OCI-LY3 (cell line): ENCODE measurements at regions not wholly inside any gene's neighbourhood (a gene's known extent, or its start where the extent isn't known, plus 50 kb on each side); places are given as distances from the start of the nearest gene placed in this dataset.

ENCODE experiments used
- H2AFZ ChIP-seq: fragments of 200-600, 300-600 bp; shearing (Covaris generic); 2 replicates; pipeline ENCODE4 v1.6.0; 2014; ENCODE audit warnings: antibody characterized with exemption, low read depth, low read length
- H3K27ac ChIP-seq: fragments of 200-600, 300-600 bp; sonication (generic); 2 replicates; pipeline ENCODE4 v1.5.1; 2014; ENCODE audit warnings: mild to moderate bottlenecking, low read length, moderate library complexity, mixed read lengths
- H3K27me3 ChIP-seq: fragments of 200-600, 300-600 bp; sonication (generic); 2 replicates; pipeline ENCODE4 v1.6.1; 2014; ENCODE audit warnings: low read depth, low read length, mixed read lengths
- H3K36me3 ChIP-seq: fragments of 200-600, 300-600 bp; sonication (generic); replicated peaks from 2 replicates; pipeline ENCODE3; 2014; ENCODE audit warnings: low read depth, low read length, mixed read lengths
- H3K4me1 ChIP-seq: fragments of 300-600, 200-600 bp; sonication (generic); 2 replicates; pipeline ENCODE4 v1.6.1; 2014; ENCODE audit warnings: low read length, mixed read lengths
- H3K4me2 ChIP-seq: fragments of 200-600, 300-600 bp; sonication (generic); 2 replicates; pipeline ENCODE4 v1.6.1; 2014; ENCODE audit warnings: low read length, mixed read lengths
- H3K4me3 ChIP-seq: fragments of 300-600, 200-600 bp; sonication (generic); 2 replicates; pipeline ENCODE4 v1.5.1; 2014; ENCODE audit warnings: antibody characterized with exemption, mild to moderate bottlenecking, low read length, moderate library complexity
- H3K79me2 ChIP-seq: fragments of 300-600, 200-600 bp; shearing (Covaris generic); 2 replicates; pipeline ENCODE4 v1.6.1; 2014; ENCODE audit warnings: mild to moderate bottlenecking, low read length, mixed read lengths
- H3K9ac ChIP-seq: fragments of 300-600, 200-600 bp; shearing (Covaris generic); 2 replicates; pipeline ENCODE4 v1.6.0; 2014; ENCODE audit warnings: mild to moderate bottlenecking, low read length, moderate library complexity
- H3K9me3 ChIP-seq: fragments of 200-600, 300-600 bp; shearing (Covaris generic); 2 replicates; pipeline ENCODE4 v1.6.1; 2014; ENCODE audit warnings: low read length, mixed read lengths; ENCODE audit not compliant: insufficient read depth
- H4K20me1 ChIP-seq: fragments of 200-600, 300-600 bp; sonication (generic); 2 replicates; pipeline ENCODE4 v1.6.1; 2016; ENCODE audit warnings: low read length, mixed read lengths; ENCODE audit not compliant: insufficient read depth
- CTCF ChIP-seq: fragments of 200-600, 300-600 bp; sonication (generic); IDR thresholded peaks from 2 replicates; pipeline ENCODE4 v1.5.1; 2014; ENCODE audit warnings: antibody characterized with exemption, low read length, low read depth
- EZH2phosphoT487 ChIP-seq: fragments of 200-600 bp; shearing (Covaris generic); IDR thresholded peaks from 2 replicates; pipeline ENCODE4 v1.6.1; 2018; ENCODE audit warnings: antibody characterized with exemption, mixed run types, low read depth

- no peak overlapping the region for H3K4me3 ChIP-seq
- no peak overlapping the region for H2AFZ ChIP-seq
- TF ChIP-seq CTCF: no peak
- TF ChIP-seq EZH2phosphoT487: no peak
- H3K79me2 ChIP-seq: no peaks in the 10 kb centered on the region
- no peaks in the 10 kb centered on the region for H3K36me3 ChIP-seq
- peaks cover 11% of the 10 kb centered on the region for H3K4me1 ChIP-seq
- H3K9ac ChIP-seq: no peak overlapping the region
- no peaks in the 10 kb centered on the region for H3K9me3 ChIP-seq
- H3K27ac ChIP-seq: no peak overlapping the region
- no peaks in the 10 kb centered on the region for H4K20me1 ChIP-seq
- no peak overlapping the region for H3K4me2 ChIP-seq
- H3K27me3 ChIP-seq: no peaks in the 10 kb centered on the region
Measured at GRCh38 chrX:44770121-44770520, 73.7 kb upstream of the DUSP21 start.

- Histone ChIP-seq H3K4me1 (peaks cover 14% of the 10 kb centered on the region), H4K20me1 (no peaks in the 10 kb centered on the region), H3K9me3 (no peaks in the 10 kb centered on the region), H2AFZ (no peak overlapping the region), H3K4me3 (no peak overlapping the region), H3K36me3 (no peaks in the 10 kb centered on the region), H3K79me2 (no peaks in the 10 kb centered on the region), H3K9ac (no peak overlapping the region), H3K27ac (no peak overlapping the region), H3K4me2 (peak overlapping the region; percentile 30), H3K27me3 (no peaks in the 10 kb centered on the region)
- TF ChIP-seq CTCF (no peak), EZH2phosphoT487 (no peak)
Measured at GRCh38 chrX:44767308-44767707, 76.5 kb upstream of the DUSP21 start.

GRCh38 chrX:44765556-44765955, 78.3 kb upstream of the DUSP21 start:
- Histone ChIP-seq H3K9me3 (no peaks in the 10 kb centered on the region), H3K27ac (no peak overlapping the region), H2AFZ (no peak overlapping the region), H3K36me3 (no peaks in the 10 kb centered on the region), H3K9ac (no peak overlapping the region), H3K4me3 (no peak overlapping the region), H3K4me2 (no peak overlapping the region), H3K27me3 (no peaks in the 10 kb centered on the region), H3K4me1 (peaks cover 14% of the 10 kb centered on the region), H4K20me1 (no peaks in the 10 kb centered on the region), H3K79me2 (no peaks in the 10 kb centered on the region)
- no peak for TF ChIP-seq EZH2phosphoT487
- no peak for TF ChIP-seq CTCF

- Histone ChIP-seq H3K79me2 (no peaks in the 10 kb centered on the region), H3K9me3 (no peaks in the 10 kb centered on the region), H3K27ac (no peak overlapping the region), H2AFZ (no peak overlapping the region), H3K4me3 (no peak overlapping the region), H3K9ac (no peak overlapping the region), H3K4me2 (no peak overlapping the region), H4K20me1 (no peaks in the 10 kb centered on the region), H3K36me3 (no peaks in the 10 kb centered on the region), H3K4me1 (no peaks in the 10 kb centered on the region), H3K27me3 (no peaks in the 10 kb centered on the region)
- TF ChIP-seq EZH2phosphoT487 (no peak), CTCF (no peak)
Measured at GRCh38 chrX:44747969-44748368, 95.9 kb upstream of the DUSP21 start.
